NCI-H2107 treated with DMSO at 0.1 percent for 48 hours (cell line): ENCODE measurements at regions not wholly inside any gene's neighbourhood (a gene's known extent, or its start where the extent isn't known, plus 50 kb on each side); places are given as distances from the start of the nearest gene placed in this dataset.
A peak's percentile ranks its signal among the peaks of the same experiment; 100 is the strongest.

Experiments
- DNase-seq: peaks from one replicate; lab custom pipeline; 2025; ENCODE audit not compliant: unreplicated experiment; lab: John Stamatoyannopoulos, UW

GRCh38 chr6:132868057-132868456, 53.7 kb downstream of the RPS12 start:
- DNase-seq: no peak

GRCh38 chr6:132872923-132873322, 58.6 kb downstream of the RPS12 start:
- no peak for DNase-seq

DNA sequence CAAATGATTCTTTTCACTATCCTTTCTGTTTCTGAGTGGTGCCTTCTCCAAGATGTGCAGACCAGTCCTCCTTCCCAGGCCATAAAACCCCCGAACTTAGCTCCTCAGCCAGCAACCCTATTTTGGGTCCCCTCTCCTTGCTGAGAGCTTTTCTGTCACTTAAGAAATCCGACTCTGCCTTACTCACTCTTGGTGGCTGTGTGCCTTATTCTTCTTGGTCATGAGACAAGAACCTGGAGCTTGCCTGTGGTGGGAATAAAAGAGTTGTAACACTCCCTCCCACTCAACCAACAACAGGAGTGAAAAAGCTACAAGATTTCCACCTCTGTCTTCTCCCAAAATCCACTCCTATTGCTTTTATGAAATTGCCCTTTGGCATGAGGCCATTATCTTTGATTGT, 62.6 kb downstream of the RPS12 start:
- no peak for DNase-seq

DNA sequence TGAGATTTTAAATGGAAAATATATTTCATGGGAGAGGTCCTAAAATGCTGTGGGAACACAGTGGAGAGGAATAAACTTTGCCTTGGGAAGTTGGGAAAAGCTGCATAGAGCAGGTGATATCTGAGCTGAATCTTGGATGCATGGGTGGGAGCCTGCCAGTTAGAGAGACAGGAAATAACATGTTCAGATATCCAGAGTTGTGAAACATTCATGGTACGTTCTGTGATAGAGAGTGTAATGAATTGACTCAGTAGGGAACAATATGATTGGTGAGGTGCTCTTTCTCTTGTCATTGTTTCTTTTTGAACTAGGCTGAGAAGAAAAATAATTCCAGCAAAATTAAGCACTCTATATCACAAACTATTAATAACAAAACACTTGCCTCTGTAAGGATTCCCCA, 72.8 kb downstream of the RPS12 start:
- DNase-seq: no peak

GRCh38 chr6:132888701-132889100, 74.3 kb downstream of the RPS12 start:
- DNase-seq: no peak

- no peak for DNase-seq
These were observed 78.8 kb downstream of the RPS12 start for GRCh38 chr6:132892929-132893771.

DNA sequence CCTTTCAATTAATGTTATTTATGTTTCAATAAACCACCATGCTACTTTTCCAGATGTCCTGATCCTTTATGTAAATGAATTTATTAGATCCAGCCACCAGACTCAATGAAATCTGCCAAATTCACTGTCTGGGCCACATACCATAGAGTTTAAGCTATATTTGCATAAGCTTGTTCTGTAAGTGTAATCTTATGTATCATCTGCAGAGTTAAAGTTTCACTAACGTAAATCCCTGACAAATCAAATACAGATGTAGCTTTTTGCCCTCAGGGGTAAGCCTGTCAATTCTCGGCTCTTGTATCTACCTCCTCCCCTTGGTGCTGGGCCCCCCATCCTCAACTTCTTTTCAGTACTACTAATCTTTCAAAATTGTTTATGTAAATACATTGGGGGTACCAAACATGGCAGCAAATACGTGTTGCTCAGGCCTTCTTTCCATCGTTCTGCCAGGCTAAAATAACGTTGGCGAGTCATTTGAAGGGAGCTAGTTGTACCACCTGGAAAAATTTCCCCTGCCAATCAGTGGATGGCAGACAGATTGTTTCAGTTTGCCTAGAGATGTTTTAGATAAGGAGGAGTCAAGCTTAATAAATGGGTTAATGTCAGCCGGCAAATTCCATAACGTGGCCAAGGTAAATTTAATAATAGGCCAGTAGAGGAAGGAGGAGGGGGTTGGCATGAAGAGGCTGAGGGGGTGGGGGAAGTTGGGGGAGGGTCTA, 79.6 kb downstream of the RPS12 start:
- no peak for DNase-seq

GRCh38 chr6:132898376-132898775, 84.0 kb downstream of the RPS12 start:
- DNase-seq: no peak

GRCh38 chr6:132900849-132901248, 86.5 kb downstream of the RPS12 start:
- no peak for DNase-seq

GRCh38 chr6:132902901-132903300, 88.5 kb downstream of the RPS12 start:
- DNase-seq: no peak

- DNase-seq: no peak
These were observed 92.9 kb downstream of the RPS12 start for GRCh38 chr6:132907231-132907630.

GRCh38 chr6:132907914-132908313, 93.5 kb downstream of the RPS12 start:
- no peak for DNase-seq

GRCh38 chr6:132909742-132910141, 95.4 kb downstream of the RPS12 start:
- DNase-seq: no peak

GRCh38 chr6:132910759-132911158, 96.4 kb downstream of the RPS12 start:
- DNase-seq: no peak

DNA sequence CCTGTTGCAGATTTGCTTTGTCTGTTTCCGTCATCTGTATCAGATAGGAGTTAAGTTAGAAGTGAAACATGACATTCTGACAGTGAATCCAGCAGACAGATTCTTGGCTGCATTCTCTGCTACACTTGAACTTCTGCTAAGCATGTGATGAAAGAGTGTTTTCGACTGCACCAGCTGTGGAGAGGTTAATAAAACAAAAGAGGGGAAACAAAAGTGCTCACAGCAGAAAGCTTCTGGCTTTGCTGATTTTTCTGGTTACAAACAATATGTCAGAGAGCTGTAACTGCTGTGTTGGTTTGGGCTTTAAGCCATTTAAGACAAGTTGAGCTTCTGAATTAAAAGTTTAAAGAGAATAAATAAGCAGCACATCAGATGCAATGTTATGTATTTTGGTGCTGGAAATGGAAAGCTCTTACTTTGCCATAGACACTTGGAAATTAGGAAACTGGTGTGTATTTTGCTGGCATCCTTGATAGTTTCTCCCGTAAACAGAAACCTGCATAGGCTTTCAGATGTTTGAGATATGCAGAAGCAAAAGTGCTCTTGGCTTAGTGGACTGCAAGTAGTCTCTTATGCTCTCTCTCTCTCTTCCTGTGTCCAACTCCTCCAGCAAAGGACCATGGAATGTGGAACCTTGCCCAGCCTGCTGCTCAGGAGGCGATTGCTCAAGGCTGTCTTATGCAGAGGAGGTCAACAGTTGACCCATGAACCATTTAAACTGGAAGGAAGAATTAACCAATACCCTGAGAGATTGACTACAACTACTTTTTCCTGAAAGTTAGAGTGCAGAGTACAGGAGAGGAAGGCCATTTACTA, 104.9 kb downstream of the RPS12 start:
- peak; percentile 48 for DNase-seq

DNA sequence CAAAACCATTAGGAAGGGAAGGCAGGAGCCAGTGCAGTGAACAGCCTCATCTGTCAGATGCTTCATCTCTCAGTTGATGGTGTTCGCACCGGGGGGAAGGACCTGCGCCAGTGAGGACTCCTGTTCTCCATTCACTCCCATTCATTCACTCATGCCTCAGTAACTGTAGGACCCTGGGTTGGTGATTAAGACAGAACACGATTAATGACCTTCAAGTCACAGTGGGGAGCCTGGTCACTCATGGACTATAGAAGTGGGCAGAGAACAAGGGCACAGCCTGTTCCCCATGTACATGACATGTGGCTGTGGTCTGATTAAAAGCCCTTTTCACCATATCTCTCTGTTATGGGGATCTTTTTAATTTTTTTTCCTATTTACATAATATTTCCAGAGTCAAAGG, 113.3 kb downstream of the RPS12 start:
- no peak for DNase-seq

GRCh38 chr6:132929141-132929540, 114.8 kb downstream of the RPS12 start:
- DNase-seq: no peak

- DNase-seq: no peak
These were observed 116.9 kb downstream of the RPS12 start for GRCh38 chr6:132931313-132931712.

GRCh38 chr6:132931936-132932514, 117.7 kb downstream of the RPS12 start:
- DNase-seq: peak; percentile 31

DNA sequence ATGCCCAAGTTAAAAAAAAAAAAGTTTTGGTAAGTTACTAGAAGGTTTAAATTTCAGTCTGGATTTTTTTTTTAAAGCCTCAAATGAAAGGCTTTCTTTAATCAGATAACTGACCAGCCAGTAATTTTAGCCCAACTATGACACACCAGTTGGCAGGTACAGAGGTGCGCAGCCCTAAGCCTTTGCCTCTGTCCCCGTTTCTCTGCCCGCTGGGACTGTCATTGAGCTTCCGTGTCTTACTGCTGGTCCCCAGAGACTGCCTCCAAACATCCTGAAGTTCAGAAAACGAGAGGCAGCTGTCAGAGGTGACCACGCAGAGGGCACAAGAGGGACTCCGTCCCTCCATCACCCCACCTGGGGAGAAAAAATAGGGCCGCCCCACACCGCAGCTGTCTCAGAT, 118.2 kb downstream of the RPS12 start:
- peak; percentile 39 for DNase-seq

- DNase-seq: peak; percentile 55
These were observed 118.7 kb downstream of the RPS12 start for GRCh38 chr6:132933090-132933489.
